Naive thymus-derived CD8-positive, alpha-beta T cell (primary cell): ENCODE measurements at regions not wholly inside any gene's neighbourhood (a gene's known extent, or its start where the extent isn't known, plus 50 kb on each side); places are given as distances from the start of the nearest gene placed in this dataset.

ENCODE experiments used
- ATAC-seq, 2 donors: fragments of 150-1000 bp; cut with Tn5 transposase in 1 of 2; sonication (Bioruptor Pico), chemical (Tn5 transposase) in 1 of 2; 1 replicate in 1 of 2; 2 replicates in 1 of 2; pipeline ENCODE4 v1.10.0; 2021; ENCODE audit warnings: mild to moderate bottlenecking in 2 of 2, moderate library complexity in 2 of 2
- POLR2A ChIA-PET: fragments of 350-600 bp; sonication (Branson Sonifier 250); formaldehyde crosslinking; loops from one replicate; lab custom pipeline; 2021; ENCODE audit warnings: antibody characterized with exemption; lab: Charles Lee
- DNase-seq, 10 donors: peaks; one replicate each; pipeline versions ENCODE4 v3.0.0 to v3.0.0-alpha.2; 2020 to 2022
- H3K27ac Mint-ChIP-seq, 10 donors: one replicate each; pipeline ENCODE4 v1.8.0; 2020 to 2022; ENCODE audit warnings: mild to moderate bottlenecking in 10 of 10, mixed read lengths in 10 of 10, moderate library complexity in 4 of 10, inconsistent platforms in 1 of 10
- H3K27me3 Mint-ChIP-seq, 5 donors: one replicate each; pipeline ENCODE4 v1.8.0; 2021 to 2022; ENCODE audit warnings: mixed read lengths in 5 of 5
- H3K36me3 Mint-ChIP-seq, 3 donors: one replicate each; pipeline ENCODE4 v1.8.0; 2020 to 2022; ENCODE audit warnings: mixed read lengths in 3 of 3, mild to moderate bottlenecking in 2 of 3, inconsistent platforms in 1 of 3
- H3K4me1 Mint-ChIP-seq, 4 donors: one replicate each; pipeline ENCODE4 v1.8.0; 2021 to 2022; ENCODE audit warnings: mixed read lengths in 4 of 4
- H3K4me3 Mint-ChIP-seq, 10 donors: one replicate each; pipeline ENCODE4 v1.8.0; 2020 to 2022; ENCODE audit warnings: mild to moderate bottlenecking in 10 of 10, mixed read lengths in 10 of 10, moderate library complexity in 6 of 10, inconsistent platforms in 1 of 10
- H3K9me3 Mint-ChIP-seq, 9 donors: one replicate each; pipeline ENCODE4 v1.8.0; 2020 to 2022; ENCODE audit warnings: mixed read lengths in 9 of 9, mild to moderate bottlenecking in 3 of 9, inconsistent platforms in 1 of 9, moderate library complexity in 1 of 9

DNA sequence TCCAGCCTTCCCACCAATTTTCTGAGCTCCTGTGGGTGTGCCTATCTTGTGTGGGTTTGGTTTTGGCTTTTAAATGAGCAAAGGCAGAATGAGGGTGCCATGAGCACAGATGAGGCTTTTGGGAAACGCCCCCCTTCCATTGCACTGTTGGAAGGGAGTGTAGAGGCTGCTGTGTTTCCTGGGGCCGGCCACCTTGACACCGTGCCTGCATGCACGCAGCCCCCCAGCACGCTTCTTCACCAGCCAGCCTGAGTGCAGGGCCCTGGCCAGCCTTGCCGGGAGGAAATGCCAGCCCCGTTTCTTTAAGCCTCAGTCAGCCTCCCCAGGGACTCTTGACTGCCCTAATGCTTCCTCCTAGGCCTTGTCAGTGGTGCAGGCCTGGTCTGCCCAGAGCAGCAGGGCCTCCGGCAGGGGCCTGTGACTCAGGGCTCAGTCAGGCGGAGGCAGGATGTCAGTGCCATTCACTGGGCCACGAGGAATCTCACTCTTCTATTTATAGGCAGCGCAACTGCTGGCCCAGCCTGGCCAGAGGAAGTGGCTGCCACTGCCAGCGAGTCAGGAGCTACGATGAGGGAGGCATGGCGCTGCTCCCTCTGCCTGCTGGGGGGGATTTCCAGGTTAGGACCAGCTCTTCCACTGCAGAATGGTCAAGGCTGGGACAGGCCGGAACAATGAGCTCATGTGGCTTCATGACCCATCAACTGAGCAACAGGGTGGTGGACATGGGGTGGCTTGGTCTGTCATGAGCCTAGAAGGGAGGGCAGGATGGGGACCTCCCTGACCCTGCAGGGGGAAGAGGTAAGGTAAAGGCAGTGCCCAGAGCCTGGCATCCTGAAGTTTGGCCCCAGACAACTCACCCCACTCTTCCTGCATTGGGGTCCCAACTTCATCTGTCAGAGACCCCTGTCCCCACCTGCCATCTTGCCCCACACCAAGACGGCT is 205.2 kb downstream of the RAB11FIP4 start:
- Mint-ChIP-seq H3K27ac (peak overlapping the region in 2 of 10 donors; percentile 20 to 46), H3K4me3 (no peak overlapping the region), H3K36me3 (no peaks in the 10 kb centered on the region), H3K27me3 (peaks cover 0 to 1% (median 0%) of the 10 kb centered on the region in 5 donors), H3K9me3 (no peaks in the 10 kb centered on the region), H3K4me1 (peaks cover 0 to 7% (median 0%) of the 10 kb centered on the region in 4 donors)
- DNase-seq (peak in 1 of 10 donors; percentile 23), ATAC-seq (peak in 1 of 2 donors; percentile 66)
- POLR2A ChIA-PET: no interaction called here

DNA sequence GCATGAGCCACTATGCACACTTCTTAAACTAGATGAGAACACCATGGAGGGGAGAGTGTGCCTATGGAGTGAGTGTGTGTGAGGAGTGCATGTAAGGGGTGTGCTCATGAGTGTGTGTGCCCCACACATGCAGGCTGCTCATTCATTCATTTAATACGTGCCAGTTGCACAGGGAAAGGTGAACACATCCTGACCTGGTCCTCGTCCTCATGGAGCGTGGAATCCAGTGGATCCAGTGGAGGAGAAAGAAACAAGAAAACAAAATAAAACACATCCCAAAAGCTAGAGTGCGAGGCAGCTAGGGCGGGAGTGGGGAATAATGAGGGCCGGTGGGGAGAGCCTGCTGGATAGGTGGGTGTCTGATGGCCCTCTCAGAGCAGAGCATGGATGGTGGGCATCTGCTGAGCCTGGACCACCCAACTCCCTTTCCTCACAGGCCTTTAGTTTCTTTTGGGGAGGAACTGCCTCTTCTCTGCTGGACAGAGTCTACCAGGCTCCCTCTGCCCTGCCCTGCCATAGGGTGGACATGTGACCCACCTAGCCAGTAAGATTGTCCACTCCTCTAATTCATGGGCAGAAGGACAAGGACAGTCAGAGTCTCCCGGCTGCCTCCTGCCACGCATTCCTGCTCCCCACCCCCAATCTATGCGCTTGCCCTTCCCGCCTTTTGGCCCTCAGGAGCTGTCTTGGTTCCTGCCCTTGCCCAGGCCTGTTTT is 204.3 kb downstream of the RAB11FIP4 start:
- H3K4me1 Mint-ChIP-seq: peaks cover 0 to 7% (median 0%) of the 10 kb centered on the region in 4 donors
- H3K27me3 Mint-ChIP-seq: peaks cover 0 to 1% (median 0%) of the 10 kb centered on the region in 5 donors
- H3K36me3 Mint-ChIP-seq: no peaks in the 10 kb centered on the region
- no peak overlapping the region for H3K27ac Mint-ChIP-seq
- ATAC-seq (no peak), DNase-seq (no peak)
- H3K4me3 Mint-ChIP-seq: no peak overlapping the region
- POLR2A ChIA-PET: no interaction called here
- H3K9me3 Mint-ChIP-seq: no peaks in the 10 kb centered on the region

DNA sequence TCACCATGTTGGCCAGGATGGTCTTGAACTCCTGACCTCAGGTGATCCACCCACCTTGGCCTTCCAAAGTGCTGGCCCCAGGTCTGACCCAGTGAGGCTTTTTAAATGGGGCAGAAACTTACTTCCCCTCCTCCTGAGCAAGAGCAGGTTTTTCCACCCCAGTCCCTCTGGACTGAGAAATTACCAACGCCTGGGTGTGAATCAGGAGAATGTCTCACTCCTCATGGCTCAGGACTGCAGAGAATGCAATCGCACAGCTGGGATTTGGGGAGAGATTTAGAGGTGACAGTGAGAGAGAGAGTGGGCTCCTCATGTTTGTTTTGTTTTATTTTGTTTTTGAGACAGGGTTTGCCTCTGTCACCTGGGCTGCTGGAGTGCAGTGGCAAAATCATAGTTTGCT is 203.6 kb downstream of the RAB11FIP4 start:
- no peaks in the 10 kb centered on the region for H3K36me3 Mint-ChIP-seq
- H3K27me3 Mint-ChIP-seq: peaks cover 0 to 1% (median 0%) of the 10 kb centered on the region in 5 donors
- H3K4me1 Mint-ChIP-seq: peaks cover 0 to 7% (median 0%) of the 10 kb centered on the region in 4 donors
- no peaks in the 10 kb centered on the region for H3K9me3 Mint-ChIP-seq
- POLR2A ChIA-PET: no interaction called here
- H3K4me3 Mint-ChIP-seq: no peak overlapping the region
- no peak for DNase-seq
- H3K27ac Mint-ChIP-seq: peak overlapping the region in 1 of 10 donors; percentile 15
- ATAC-seq: no peak

DNA sequence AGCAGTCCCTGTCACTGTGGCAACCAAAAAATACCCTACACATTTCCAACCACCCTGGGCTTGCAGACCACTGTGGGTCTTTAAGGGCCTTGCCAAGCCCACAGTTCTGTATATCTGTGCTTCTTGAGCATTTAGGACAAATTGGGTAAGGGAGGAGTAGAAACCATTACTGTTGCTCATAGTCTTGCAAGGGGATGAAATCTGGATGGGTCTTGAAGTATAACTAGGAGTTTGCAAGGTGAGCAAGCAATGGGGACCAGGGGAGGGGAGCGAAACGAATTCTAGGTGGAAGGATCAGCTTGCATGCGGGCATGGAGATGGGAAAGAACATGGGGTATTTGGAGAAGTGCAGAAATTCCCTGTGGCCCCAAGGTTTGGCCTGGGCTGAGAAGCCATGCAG is 202.9 kb downstream of the RAB11FIP4 start:
- DNase-seq (no peak), ATAC-seq (no peak)
- peaks cover 0 to 1% (median 0%) of the 10 kb centered on the region in 5 donors for H3K27me3 Mint-ChIP-seq
- peaks cover 0 to 7% (median 0%) of the 10 kb centered on the region in 4 donors for H3K4me1 Mint-ChIP-seq
- no peaks in the 10 kb centered on the region for H3K36me3 Mint-ChIP-seq
- no peak overlapping the region for H3K27ac Mint-ChIP-seq
- no peak overlapping the region for H3K4me3 Mint-ChIP-seq
- no peaks in the 10 kb centered on the region for H3K9me3 Mint-ChIP-seq
- POLR2A ChIA-PET: no interaction called here

DNA sequence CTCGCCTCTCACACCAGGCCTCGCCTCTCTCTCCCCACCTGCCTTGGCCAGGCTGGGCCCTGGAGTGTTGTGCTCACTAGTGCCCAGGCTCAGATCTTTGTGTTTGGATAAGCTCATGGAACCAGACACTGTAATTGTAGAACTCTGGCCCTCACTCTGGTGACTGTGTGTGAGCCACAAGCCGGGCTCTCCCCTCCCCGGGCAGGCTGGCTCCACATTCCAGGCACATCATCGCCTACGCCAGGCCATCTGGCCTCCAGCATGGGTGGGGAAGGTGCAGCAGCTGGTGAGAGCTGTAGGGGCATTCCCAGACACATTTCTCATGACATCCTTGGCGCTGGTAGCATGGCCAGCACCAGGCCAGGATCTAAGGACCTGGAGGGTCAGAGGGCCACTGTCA is 202.3 kb downstream of the RAB11FIP4 start:
- no peak for ATAC-seq
- POLR2A ChIA-PET: no interaction called here

DNA sequence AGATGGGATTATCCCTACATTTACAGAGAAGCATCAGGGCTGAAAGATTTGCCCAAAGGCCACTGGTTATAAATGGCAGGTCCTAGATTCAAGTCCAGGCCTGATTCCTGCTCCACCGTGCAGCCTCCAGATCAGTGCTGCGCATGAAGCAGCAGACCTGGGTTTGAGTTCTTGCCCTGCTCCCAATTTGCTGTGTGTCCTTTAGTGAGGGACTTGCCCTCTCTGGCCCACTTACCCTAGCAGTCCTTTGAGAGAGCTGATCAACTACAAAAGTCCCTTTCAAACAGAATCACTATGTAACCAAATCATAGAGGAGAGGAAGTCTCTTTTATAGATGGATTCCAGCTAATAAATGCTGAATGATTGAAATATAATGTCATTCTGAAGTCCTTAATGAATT is 200.4 kb downstream of the RAB11FIP4 start:
- no peak overlapping the region for H3K4me3 Mint-ChIP-seq
- DNase-seq: no peak
- H3K36me3 Mint-ChIP-seq: no peaks in the 10 kb centered on the region
- H3K27me3 Mint-ChIP-seq: peaks cover 0 to 1% (median 0%) of the 10 kb centered on the region in 5 donors
- POLR2A ChIA-PET: interaction anchor here (0.6 kb wide), 1 partner anchor 255 kb away, joined by 3 read pairs; no protein-coding TSS in a partner anchor
- H3K27ac Mint-ChIP-seq: no peak overlapping the region
- peaks cover 0 to 7% (median 0%) of the 10 kb centered on the region in 4 donors for H3K4me1 Mint-ChIP-seq
- no peak for ATAC-seq
- H3K9me3 Mint-ChIP-seq: no peaks in the 10 kb centered on the region

More for the DNA sequence above, 202.3 kb downstream of the RAB11FIP4 start:
- H3K27ac Mint-ChIP-seq: no peak overlapping the region
- peaks cover 0 to 1% (median 0%) of the 10 kb centered on the region in 5 donors for H3K27me3 Mint-ChIP-seq
- H3K4me3 Mint-ChIP-seq: no peak overlapping the region
- H3K4me1 Mint-ChIP-seq: peaks cover 0 to 7% (median 0%) of the 10 kb centered on the region in 4 donors
- no peaks in the 10 kb centered on the region for H3K9me3 Mint-ChIP-seq
- no peak for DNase-seq
- no peaks in the 10 kb centered on the region for H3K36me3 Mint-ChIP-seq

DNA sequence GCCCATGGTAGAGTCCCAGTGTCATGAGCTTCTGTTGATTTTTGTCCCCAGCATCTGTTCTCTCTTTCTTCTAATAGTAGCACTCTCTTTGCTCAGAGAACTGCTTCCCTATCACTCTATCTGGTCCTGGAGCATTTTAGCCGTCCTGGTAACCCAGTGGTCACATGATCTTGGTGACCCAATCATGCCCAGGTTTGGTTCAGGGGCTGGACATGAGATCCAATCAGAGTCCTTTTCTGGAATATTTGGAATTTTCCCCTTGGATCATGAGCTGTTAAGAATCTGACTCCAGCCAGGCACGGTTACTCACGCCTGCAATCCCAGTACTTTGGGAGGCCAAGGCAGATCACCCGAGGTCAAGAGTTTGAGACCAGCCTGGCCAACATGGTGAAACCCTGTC is 197.0 kb downstream of the RAB11FIP4 start:
- peaks cover 0 to 3% (median 0%) of the 10 kb centered on the region in 5 donors for H3K27me3 Mint-ChIP-seq
- no peak overlapping the region for H3K27ac Mint-ChIP-seq

DNA sequence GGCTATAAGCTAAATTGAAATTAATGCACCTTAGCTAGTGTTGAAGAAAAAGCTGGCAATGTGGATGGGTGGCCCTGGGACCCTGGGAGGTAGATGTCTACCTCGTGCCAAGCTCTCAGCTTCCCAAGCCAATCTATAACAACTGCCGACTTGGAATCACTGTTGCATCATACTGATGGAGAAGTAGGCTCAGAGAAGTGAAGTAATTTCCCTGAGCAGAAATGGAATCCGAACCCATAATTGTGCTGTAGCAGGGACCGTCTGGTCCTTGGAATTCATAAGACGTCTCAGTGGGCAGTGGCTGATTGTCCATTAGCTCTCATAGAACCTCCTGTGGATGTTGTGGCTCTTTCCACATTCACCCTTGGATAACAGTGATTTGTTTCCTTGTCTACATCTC is 196.6 kb downstream of the RAB11FIP4 start:
- H3K36me3 Mint-ChIP-seq: no peaks in the 10 kb centered on the region
- ATAC-seq (no peak), DNase-seq (no peak)
- no peak overlapping the region for H3K27ac Mint-ChIP-seq
- no peaks in the 10 kb centered on the region for H3K4me1 Mint-ChIP-seq
- H3K27me3 Mint-ChIP-seq: peaks cover 0 to 3% (median 0%) of the 10 kb centered on the region in 5 donors
- no peaks in the 10 kb centered on the region for H3K9me3 Mint-ChIP-seq
- POLR2A ChIA-PET: no interaction called here
- no peak overlapping the region for H3K4me3 Mint-ChIP-seq

More for the DNA sequence above, 197.0 kb downstream of the RAB11FIP4 start:
- Mint-ChIP-seq H3K4me3 (no peak overlapping the region), H3K4me1 (no peaks in the 10 kb centered on the region), H3K36me3 (no peaks in the 10 kb centered on the region), H3K9me3 (no peaks in the 10 kb centered on the region)
- ATAC-seq (no peak), DNase-seq (no peak)
- POLR2A ChIA-PET: no interaction called here
